Calu3 (cell line): ENCODE measurements at regions not wholly inside any gene's neighbourhood (a gene's known extent, or its start where the extent isn't known, plus 50 kb on each side); places are given as distances from the start of the nearest gene placed in this dataset.

Experiments used
- BruUV-seq: library from RNA; stranded (reverse); fragments of 400-500 nt; replicated peaks from 2 replicates; lab custom pipeline; 2021; lab: Mats Ljungman, UMichigan
- CTCF ChIA-PET: fragments of 300-600 bp; sonication (Branson Sonifier 250); formaldehyde crosslinking; loops from one replicate; lab custom pipeline; 2022; ENCODE audit warnings: antibody characterized with exemption; lab: Charles Lee
- DNase-seq: peaks from one replicate; pipeline ENCODE4 v3.0.0; 2022
- H3K27ac Mint-ChIP-seq: one replicate; pipeline ENCODE4 v1.8.0; 2022; ENCODE audit warnings: mixed read lengths; ENCODE audit not compliant: unreplicated experiment
- H3K27me3 Mint-ChIP-seq: one replicate; pipeline ENCODE4 v1.8.0; 2022; ENCODE audit warnings: mixed read lengths; ENCODE audit not compliant: unreplicated experiment
- H3K36me3 Mint-ChIP-seq: one replicate; pipeline ENCODE4 v1.8.0; 2022; ENCODE audit warnings: mild to moderate bottlenecking, moderate library complexity, mixed read lengths; ENCODE audit not compliant: insufficient read depth, unreplicated experiment
- H3K4me1 Mint-ChIP-seq: one replicate; pipeline ENCODE4 v1.8.0; 2022; ENCODE audit warnings: mild to moderate bottlenecking, low read depth, mixed read lengths; ENCODE audit not compliant: unreplicated experiment
- H3K4me3 Mint-ChIP-seq: one replicate; pipeline ENCODE4 v1.8.0; 2022; ENCODE audit warnings: mild to moderate bottlenecking, low read depth, moderate library complexity, mixed read lengths; ENCODE audit not compliant: unreplicated experiment
- H3K9me3 Mint-ChIP-seq: one replicate; pipeline ENCODE4 v1.8.0; 2022; ENCODE audit warnings: low read depth, mixed read lengths; ENCODE audit not compliant: unreplicated experiment
- CTCF ChIP-seq: fragments of 200-600 bp; IDR thresholded peaks from one replicate; pipeline ENCODE4 v1.8.0; 2022; ENCODE audit warnings: antibody characterized with exemption; ENCODE audit not compliant: unreplicated experiment
- intact Hi-C: fragments of 100-400 bp; cut with micrococcal nuclease; formaldehyde crosslinking; loops from one replicate; pipeline ENCODE4 v1.10.0; 2022; ENCODE audit not compliant: unreplicated experiment

DNA sequence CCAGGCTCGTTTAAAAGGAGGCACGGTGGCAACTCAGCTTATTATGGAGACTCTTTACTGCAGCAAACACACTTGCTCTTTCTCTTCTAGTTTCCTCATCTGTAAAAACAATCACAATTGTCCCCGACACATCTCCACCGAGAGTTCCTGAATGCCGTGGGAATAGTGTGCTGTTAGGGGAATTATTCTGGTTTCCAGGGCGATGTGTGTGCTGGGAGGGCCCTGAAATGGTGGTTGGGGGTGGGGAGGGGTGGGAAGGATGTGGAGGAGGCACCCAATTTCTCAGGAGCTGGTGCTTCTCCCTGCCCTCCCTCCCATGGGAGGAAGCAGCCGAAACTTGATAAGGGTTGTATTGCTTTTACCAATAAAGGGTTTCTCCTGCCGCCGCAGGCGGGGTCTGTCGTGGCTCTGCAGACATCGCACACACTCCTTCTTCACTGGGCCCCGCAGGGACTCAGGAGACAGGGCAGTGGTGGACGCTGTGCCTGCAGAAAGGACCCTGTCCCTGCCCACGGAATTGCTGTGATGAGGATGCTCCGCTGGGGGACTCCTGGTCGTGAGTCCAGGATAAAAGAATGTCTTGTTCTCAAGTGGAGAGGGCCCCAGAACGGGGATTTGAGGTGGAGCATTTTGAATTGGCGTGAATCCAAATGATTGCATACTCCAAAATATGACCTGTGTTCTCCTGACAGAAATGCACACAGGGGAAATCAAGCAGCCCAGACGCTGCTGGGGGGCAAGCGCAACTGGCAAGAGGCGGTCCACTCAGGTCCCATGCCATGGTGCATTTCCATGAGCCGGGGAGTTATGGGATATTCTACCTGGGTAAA lies 119.2 kb downstream of the ACKR3 start:
- intact Hi-C loops, result loop anchor here (10.0 kb wide), 1 partner anchor 336 kb away; no protein-coding TSS in a partner anchor
- Mint-ChIP-seq H3K27ac (no peak overlapping the region), H3K4me3 (no peak overlapping the region), H3K27me3 (peaks cover 54% of the 10 kb centered on the region), H3K4me1 (no peaks in the 10 kb centered on the region), H3K9me3 (no peaks in the 10 kb centered on the region), H3K36me3 (no peaks in the 10 kb centered on the region)
- DNase-seq, result no peak
- CTCF ChIA-PET, result interaction anchor here (0.6 kb wide), 1 partner anchor 120 kb away, joined by 3 read pairs; no protein-coding TSS in a partner anchor
- BruUV-seq, result no TSS peak
- no peak for TF ChIP-seq CTCF

- no peak for TF ChIP-seq CTCF
- Mint-ChIP-seq H3K4me3 (no peak overlapping the region), H3K36me3 (no peaks in the 10 kb centered on the region), H3K9me3 (no peaks in the 10 kb centered on the region), H3K27me3 (peaks cover 59% of the 10 kb centered on the region), H3K27ac (no peak overlapping the region), H3K4me1 (no peaks in the 10 kb centered on the region)
- intact Hi-C loops, result loop anchor here (10.0 kb wide), 1 partner anchor 335 kb away; no protein-coding TSS in a partner anchor
- BruUV-seq, result no TSS peak
- DNase-seq, result no peak
- CTCF ChIA-PET, result no interaction called here
These were observed 119.7 kb downstream of the ACKR3 start for GRCh38 chr2:236689393-236689700.

DNA sequence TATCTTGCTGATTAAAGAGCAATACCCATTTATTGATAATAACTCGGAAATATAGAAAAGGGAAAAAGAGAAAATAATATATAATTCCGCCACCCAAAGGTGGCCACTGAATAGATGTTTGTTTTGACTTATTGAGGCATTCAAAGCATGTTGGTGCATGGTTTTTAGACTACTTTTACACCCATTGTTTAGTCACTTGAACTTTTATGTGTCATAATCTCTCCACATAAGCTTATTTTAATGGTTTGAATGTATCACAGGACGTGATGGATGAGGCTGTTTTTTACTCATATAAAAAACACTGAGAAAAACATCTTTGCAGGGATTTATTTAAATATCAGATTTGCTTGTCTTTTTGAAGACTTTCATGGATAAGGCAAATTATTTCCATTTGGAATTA lies 120.4 kb downstream of the ACKR3 start:
- TF ChIP-seq CTCF, result no peak
- no peak for DNase-seq
- peaks cover 66% of the 10 kb centered on the region for H3K27me3 Mint-ChIP-seq
- no peaks in the 10 kb centered on the region for H3K4me1 Mint-ChIP-seq
- H3K4me3 Mint-ChIP-seq, result no peak overlapping the region
- H3K36me3 Mint-ChIP-seq, result no peaks in the 10 kb centered on the region
- no TSS peak for BruUV-seq
- intact Hi-C loops, result loop anchor here (10.0 kb wide), 1 partner anchor 335 kb away; no protein-coding TSS in a partner anchor
- H3K27ac Mint-ChIP-seq, result no peak overlapping the region
- no peaks in the 10 kb centered on the region for H3K9me3 Mint-ChIP-seq
- CTCF ChIA-PET, result no interaction called here

DNA sequence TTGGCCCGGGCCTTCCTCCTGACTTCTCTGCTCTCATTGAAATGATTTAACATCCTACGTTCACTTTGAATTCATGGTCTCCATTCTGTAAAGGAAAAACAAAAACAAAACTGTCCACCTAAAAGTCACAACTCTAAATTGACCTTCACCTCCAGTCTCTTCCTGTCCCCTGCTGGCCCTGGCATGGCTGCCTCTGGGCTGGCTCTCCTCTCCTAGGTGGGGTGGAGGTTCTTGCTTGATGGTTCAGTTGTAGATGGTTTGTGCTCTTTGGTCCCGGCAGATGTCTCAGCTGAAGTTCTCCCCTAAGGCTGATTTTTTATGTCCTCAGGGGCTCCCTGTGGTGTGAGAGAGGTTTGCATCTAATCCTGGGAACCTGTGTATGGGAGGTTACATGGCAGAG lies 121.1 kb downstream of the ACKR3 start:
- intact Hi-C loops, result no loop called here
- no peak for DNase-seq
- CTCF ChIA-PET, result no interaction called here
- BruUV-seq, result no TSS peak
- no peaks in the 10 kb centered on the region for H3K9me3 Mint-ChIP-seq
- no peak for TF ChIP-seq CTCF
- no peak overlapping the region for H3K27ac Mint-ChIP-seq
- no peak overlapping the region for H3K4me3 Mint-ChIP-seq
- no peaks in the 10 kb centered on the region for H3K4me1 Mint-ChIP-seq
- peaks cover 71% of the 10 kb centered on the region for H3K27me3 Mint-ChIP-seq
- H3K36me3 Mint-ChIP-seq, result no peaks in the 10 kb centered on the region
